Stimulated activated CD8-positive, alpha-beta memory T cell treated with anti-CD3 and anti-CD28 coated beads, Interleukin-2, amount 100 ng/mL, for 1 hour (primary cell): ENCODE measurements at regions not wholly inside any gene's neighbourhood (a gene's known extent, or its start where the extent isn't known, plus 50 kb on each side); places are given as distances from the start of the nearest gene placed in this dataset.
"Not testable (repeated sequence)": the region's sequence is repeated elsewhere in the genome, so short reads cannot be mapped to it uniquely, and the experiment has no call there.

ENCODE experiments used
- DNase-seq, 2 donors: peaks; one replicate each; pipeline ENCODE4 v3.0.0-alpha.2; 2020; ENCODE audit warnings: low read depth in 2 of 2

DNA sequence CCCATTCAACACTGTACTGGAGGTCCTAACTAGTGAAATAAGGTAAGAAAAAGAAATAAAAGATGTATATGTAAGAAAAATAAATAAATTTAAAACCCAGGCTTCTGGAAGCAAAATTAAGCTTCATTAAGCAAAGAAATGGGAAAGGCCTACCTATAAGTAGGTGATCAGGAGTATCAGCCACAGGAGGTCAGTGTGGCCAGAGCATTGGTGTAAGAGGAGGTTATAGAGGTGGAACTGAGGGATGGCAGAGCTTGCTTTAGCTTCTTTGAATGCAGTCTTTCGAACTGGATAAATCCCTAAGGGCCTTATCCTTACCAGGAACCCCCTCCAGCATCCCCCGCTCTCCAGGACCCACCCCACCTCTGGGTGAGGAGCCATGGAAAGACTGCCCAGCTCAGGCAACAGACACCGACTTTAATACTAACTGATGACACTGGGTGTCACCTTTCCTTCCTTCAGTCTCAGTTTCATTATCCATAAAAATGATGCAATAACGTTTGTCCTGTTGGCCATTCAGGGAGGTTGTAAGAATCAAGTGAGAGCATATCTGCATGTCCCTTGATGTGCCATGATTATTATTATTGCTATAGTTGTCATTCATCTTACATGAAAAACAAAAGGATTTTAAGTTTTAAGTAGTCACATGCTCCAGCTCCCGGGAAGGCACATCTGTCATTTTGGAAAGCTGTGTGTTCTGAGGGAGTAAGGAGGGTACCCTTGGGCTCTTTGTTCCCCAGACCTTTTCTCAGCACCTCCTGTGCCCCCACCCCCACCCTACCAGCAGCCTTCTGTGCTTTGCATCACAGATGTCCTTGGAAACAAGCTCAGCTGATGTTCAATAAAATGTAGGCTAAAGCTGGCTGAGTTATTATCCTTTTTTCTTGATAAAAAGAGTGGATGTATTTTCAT lies 50.8 kb upstream of the CTNNA1 start:
- DNase-seq, result no peak

DNA sequence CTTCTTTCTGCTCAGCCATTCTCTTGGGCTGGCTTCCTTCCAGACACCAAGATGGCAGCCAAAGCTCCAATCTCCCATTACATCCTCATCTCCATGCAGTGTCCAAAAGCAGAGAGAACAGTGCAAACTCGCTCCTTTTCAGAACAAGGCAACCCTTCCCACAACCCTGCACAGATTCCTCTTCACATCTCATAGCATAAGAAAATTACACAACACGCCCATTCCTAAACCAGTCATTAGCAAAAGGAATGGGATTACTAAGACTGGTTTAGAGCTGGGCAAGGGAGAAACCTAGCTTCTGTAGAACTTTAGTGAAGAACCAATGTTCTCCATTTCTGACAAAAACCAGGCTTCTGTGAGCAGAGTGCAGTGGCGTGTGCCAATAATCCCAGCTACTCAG lies 51.5 kb upstream of the CTNNA1 start:
- no peak for DNase-seq

DNA sequence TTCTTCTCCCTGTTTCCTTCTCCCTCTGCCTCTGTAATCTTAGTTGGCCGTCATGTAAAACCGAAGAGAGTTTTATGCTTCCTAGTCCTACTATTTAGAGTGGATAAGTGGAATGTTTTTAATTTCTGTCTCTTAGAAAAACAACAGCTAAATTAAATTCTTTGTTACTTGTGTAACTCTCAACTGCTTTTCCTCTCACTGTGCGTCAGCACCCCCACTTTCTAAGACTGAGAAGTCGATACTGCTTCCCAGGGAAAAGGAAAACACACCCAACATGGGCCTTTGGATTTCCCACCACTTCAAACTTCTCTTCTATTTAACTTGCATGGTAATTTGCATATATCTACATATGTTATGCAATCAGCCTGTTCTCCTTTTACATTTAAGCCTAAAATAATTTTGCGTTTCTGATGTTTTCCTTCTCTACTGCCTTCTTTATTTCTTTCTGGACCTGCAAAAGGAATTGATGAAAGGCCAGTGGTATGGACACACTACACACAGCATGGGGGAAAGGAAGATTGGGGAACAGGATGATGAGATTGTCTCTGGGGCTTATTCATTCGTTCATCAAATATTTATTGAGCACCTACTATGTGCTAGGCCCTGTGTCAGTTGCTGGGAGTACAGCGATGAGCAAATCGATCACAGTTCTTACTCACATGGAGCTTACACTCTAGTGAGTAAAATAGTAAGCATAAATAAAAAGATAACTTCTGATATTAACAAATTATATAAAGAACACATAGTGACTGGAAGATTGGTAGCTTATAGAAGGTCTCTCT lies 52.5 kb upstream of the CTNNA1 start:
- DNase-seq, result no peak

DNA sequence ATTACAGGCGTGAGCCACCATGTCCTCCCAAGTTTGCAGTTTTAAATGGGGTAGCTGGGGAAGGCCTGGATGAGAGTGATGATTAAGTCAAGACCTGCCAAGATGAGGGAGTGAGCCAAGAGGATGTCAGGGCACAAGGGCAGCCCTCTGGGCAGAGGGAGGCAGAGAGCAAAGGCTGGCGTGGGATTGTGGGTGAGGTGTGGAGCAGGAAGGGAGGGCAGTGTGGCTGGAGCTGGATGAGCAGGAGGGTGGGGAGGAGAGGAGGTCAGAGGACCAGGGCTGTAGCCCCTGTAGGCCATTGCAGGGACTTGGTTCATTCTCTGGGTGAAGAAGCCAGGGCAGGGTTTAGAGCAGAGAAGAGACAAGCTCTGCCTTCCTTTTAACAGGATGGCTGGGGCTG lies 53.7 kb upstream of the CTNNA1 start:
- no peak for DNase-seq

DNA sequence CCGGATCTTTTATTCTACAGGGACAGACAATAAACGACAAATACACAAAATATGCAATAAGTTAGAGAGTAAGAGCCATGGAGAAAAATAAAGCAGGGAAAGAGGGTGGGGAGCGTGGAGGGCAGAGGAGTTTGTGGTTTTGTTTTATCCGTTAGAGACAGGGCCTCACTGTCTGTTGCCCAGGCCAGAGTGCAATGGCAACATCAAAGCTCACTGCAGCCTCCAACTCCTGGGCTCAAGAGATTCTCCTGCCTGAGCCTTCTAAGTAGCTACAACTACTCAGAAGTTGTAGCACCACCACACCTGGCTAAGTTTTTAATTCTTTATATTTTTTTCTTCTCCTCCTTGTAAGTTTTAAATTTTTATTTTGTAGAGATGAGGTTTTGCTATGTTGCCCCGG lies 54.5 kb upstream of the CTNNA1 start:
- no peak for DNase-seq

DNA sequence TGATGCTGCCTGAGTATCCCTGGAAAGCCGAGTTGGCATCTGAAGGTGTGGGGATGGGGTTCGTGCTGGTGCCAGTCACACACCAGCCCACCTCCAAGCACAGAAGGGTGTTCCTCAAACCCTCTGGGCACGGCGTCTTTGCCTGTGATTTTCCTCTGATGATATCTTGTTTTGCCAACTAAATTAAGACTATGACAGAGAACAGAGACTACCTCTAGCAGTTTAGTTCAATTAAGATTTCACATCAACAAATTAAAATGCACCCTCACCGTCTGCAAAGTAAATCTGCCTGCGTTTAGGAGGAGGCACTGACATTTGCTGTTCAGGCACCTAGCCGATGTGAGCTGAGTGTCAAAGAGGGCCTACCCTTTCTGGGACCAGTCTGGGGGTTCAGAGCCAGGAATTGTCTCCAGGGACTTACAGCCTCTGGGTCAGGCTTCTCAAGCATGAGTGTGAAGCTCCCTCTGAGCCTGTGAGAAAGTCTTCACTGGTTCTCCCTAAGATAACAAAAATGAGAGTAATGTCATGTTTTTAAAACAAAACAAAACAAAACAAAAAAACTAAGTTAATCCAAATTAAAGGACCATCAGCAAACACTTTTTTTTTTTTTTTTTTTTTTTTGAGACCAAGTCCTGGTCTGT lies 55.4 kb upstream of the CTNNA1 start:
- no peak for DNase-seq

DNA sequence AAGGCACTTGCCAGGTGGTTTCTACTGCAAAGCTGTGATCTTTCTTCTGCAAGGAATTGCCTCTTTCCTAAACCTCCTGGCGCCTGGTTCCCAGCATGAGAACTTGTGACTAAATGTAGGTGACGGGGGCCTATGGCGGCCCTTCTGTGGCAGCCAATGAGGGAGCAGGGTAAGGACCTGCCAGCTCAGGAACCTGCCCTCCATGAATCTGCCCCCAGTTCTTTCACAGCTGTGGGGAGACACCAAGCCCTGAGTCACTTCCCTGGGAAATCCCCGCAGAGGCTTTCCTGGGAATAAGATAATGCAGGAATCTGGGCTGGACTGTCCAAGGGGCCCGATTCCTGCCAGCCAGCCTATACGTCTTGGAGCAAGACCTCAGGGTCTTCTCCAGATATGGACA lies 56.7 kb upstream of the CTNNA1 start:
- DNase-seq, result no peak

DNA sequence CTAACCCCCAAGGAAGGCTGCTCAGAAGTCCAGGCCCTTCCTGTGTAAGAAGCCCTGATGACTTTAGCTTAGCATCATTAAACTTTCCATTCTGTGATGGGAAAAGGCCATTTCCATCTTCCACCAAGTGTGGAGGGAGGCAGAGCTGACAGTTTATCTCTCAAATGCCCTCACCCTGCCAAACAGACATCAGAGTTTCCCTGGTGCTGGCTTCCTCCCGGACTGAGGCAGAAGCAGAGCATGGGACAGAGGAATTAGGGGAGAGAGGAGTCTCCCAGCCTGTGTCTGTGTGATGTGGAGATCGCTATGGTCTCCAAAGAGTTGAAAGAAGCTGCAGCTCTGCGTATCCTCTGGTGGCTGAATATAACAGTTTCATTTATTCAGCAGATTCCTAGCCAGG lies 57.4 kb upstream of the CTNNA1 start:
- DNase-seq, result no peak

DNA sequence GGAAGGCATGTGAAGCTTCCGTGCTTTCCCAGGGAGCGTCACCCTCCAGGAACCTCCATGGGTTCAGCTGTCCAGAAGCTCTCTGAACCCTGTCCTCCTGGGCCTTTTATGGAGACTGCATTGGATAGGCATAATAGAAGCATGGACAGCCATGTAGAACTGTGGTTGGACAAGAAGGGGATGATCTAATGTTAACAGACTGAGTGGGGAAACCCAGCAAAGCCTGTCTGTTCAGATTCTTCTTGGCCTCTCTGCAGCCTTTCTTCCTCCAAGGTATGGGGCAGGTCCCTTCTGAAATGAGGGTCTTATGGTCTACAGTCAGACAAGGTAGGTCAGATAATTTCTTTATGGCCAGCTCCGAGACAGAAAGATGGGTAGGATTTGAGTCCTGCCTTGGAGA lies 59.1 kb upstream of the CTNNA1 start:
- DNase-seq, result no peak

DNA sequence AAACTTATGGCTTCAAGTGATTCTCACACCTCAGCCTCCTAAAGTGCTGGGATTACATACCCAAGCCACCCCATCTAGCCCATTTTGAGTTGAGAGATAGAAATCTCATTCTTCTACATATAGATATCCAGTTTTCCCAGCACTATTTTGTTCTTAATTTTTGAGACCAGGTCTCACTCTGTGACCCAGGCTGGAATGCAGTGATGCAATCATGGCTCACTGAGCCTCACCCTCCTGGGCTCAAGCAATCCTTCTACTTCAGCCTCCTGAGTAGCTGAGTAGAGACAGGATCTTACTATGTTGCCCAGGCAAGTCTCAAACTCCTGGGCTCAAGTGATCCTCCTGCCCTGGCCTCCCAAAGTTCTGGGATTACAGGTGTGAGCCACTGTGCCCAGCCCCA lies 60.9 kb upstream of the CTNNA1 start:
- DNase-seq, result no peak

DNA sequence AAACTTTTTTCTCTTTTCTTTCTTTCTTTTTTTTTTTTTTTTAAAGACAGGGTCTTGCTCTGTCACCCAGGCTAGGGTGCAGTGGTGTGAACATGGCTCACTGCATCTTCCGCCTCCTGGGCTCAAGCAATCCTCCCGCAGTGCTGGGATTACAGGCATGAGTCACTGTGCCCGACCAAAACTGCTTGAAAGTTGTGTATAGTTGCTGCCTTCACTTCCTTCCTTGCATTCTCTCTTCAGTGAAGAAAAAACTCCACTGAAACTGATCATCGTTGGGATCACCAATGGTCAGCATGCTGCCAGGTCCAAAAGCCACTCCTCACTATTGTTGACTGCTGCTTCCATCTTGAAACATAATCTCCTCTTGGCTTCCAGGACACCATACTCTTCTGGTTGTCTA lies 66.6 kb upstream of the CTNNA1 start:
- no peak for DNase-seq

DNA sequence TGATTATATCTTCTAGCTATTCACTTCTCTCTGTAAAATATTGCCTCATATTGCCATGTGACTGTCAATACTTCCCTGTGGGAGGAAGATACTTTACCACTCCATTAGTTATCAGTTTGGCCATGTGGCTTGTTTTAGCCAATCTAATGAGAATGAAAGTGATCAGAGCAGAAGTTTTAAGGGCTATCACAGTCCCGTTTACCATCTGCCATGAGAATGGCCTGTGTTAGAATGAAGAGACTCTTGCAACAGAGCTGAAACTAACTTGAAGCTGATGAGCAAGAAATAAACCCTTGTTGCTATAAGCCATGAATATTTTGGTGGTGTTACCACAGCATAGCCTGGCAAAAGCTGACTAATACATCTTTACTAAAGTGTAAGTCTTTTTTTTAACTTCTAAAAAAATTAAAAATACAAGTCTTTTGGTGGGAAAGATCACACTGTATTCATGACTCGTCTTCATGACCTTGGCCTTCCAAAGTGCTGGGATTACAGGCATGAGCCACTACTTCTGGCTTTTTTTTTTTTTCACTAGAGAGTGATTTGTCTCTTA lies 68.0 kb upstream of the CTNNA1 start:
- DNase-seq, result no peak

DNA sequence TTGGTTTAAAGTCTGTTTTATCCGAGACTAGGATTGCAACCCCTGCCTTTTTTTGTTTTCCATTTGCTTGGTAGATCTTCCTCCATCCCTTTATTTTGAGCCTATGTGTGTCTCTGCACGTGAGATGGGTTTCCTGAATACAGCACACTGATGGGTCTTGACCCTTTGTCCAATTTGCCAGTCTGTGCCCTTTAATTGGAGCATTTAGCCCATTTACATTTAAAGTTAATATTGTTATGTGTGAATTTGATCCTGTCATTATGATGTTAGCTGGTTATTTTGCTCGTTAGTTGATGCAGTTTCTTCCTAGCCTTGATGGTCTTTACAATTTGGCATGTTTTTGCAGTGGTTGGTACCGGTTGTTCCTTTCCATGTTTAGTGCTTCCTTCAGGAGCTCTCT lies 70.8 kb upstream of the CTNNA1 start:
- not testable (repeated sequence) for DNase-seq

DNA sequence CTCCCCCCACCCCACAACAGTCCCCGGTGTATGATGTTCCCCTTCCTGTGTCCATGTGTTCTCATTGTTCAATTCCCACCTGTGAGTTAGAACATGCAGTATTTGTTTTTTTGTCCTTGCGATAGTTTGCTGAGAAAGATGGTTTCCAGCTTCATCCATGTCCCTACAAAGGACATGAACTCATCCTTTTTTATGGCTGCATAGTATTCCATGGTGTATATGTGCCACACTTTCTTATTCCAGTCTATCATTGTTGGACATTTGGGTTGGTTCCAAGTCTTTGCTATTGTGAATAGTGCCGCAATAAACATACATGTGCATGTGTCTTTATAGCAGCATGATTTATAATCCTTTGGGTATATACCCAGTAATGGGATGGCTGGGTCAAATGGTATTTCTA lies 74.4 kb upstream of the CTNNA1 start:
- not testable (repeated sequence) for DNase-seq

DNA sequence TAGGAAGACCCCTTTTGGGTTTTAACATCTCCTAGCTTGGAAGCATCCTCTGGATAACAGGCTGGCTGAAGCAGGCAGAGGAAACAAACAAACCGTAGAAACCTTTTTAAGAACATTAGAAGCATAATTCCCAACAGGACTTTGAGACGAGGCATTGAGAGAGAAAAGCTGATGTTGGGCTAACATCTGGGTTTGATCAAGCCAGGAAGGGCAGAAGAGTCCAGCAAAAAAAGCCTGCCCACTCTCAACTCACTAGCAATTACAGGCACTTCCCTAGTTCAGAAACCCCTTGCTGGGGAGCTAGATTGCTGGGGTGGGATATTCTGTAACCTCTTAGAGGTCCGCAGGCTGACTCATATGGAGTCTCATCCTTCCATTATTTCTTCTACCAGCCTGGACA lies 75.4 kb upstream of the CTNNA1 start:
- no peak for DNase-seq

DNA sequence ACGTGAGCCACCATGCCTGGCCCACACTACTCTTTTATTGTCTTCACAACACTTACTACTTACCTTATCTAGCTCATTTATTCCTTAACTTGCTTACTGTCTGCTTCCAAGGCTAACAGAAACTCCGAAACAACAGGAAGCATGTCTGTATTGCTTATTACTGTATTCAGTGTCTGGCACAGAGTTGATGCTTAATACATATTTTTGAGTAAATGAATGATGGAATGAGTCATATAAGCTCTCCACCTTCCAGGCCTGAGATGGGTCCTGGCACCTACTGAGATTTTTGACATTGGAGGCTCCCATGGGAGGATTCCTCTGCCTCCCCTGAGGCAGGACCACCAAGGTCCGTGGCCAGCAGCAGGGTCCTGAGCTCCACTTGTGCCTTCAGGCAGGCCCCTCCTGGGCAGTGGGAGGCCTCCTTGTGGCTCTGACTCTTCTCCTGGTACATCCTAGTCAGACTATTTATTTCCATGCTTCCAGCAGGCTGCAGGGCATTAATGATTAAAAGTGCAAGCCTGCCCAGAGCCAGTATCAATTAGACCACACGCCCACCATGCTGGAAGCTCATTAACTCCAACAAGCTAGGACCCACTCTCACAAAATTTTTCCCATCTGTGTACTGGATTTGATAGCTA lies 76.5 kb upstream of the CTNNA1 start:
- no peak for DNase-seq

DNA sequence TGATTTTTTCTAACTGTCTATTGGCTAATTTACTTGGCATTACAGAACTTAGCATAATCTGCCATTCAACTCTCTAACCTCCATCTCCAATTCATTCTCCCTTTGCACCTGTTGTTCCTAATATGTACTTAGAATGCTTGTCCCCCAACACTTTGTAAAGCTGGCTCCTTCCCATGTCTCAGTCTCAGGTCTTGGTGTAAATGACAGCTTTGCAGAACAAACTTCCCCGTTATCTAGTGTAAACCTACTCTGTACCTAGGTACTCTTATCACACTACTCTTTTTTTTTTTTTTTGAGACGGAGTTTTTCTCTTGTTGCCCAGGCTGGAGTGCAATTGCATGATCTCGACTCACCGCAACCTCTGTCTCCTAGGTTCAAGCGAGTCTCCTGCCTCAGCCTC lies 77.2 kb upstream of the CTNNA1 start:
- DNase-seq, result no peak

DNA sequence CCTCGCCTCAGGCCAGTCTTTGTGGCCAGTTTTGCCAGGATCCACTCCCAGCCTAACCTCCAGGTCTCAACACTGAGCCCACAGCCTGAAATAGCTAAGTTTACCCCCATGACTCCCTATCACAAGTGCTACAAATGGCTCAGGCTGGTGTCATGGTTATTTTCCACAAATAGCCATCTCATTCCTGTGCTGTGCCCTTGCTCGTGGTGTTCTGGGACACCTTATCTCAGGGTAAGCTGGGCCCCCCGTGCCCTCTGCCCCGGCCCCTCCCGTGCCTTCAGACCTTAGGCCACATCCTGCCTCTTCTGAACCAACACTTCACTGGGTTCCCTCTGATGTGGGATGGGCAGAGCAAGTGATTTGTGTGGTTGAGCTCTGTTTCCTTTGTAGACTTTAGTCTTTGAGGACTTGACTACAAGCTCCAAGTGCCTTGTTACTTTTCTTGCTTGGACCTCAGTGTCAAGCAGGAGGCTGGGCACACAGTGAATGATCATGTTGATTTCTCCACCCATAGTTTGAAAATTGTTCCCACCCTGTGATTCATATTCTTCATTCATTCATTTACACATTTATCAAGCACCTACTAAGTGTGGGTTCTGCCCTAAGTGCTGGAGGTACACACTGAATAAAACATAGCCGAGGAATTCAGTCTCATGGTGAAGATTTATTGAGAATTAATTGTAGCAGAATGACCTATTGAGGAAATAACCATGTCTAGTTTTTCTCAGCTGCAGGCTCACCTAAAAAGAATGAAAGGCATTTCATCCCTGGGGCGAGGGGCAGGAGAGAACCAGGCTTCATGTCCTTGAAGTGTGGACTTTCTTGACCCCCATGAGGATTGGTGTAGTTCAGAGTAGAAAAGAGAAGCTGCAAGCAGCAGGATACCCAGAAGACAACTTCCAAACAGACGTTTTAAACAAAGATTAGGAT lies 84.5 kb upstream of the CTNNA1 start:
- DNase-seq, result no peak

DNA sequence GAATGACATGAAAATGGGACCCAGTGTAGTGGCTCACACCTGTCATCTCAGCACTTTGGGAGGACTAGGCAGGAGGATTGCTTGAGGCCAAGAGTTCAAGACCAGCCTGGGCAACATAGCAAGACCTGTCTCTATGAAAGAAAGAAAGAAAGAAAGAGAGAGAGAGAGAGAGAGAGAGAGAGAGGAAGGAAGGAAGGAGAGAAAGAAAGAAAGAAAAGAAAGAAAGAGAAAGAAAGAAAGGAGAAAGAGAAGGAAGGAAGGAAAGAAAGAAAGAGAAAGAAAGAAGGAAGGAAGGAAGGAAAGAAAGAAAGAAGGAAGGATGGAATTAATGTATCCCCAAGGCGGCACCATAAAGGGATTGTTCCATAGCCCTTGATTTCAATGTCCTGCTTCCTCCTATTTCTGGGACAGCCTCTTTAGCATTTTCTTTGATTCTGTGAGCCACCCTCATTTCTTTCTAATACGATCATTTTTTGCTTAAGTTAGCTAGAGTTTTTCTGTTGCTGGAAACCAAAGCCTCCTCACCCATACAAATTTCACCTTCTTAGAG lies 85.4 kb upstream of the CTNNA1 start:
- not testable (repeated sequence) for DNase-seq

DNA sequence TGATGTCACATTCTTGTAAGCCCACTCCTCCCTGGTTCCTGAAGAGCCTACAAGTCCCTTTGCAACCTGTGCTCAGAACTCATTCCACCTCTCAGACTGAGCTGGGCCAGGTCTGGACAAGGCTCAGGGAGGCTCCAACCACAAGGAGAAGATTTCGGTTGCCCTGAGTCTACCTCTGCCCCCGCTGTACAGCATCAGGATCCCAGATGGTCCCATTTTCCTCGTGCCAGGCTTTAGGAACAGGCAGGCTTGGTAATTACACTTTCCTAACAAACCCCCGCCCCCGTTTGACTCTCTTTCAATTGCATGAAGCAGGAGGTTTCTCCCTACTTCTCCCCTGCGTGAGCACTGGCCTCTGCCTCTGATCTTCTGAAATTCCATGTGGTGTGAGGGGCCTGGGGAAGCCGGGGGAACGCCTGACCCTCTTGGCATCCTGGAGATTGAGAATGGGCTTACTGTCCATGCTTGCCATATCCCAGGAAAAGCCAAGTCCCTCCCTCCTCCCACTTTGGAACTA lies 86.9 kb upstream of the CTNNA1 start:
- no peak for DNase-seq
